OCI-LY1 (cell line): ENCODE measurements at regions not wholly inside any gene's neighbourhood (a gene's known extent, or its start where the extent isn't known, plus 50 kb on each side); places are given as distances from the start of the nearest gene placed in this dataset.

Source experiments
- EZH2 ChIP-seq: fragments of 200-600 bp; sonication (generic), shearing (Covaris generic); IDR thresholded peaks from 2 replicates; pipeline ENCODE4 v1.8.0; 2017; ENCODE audit warnings: borderline replicate concordance, mixed run types, mild to moderate bottlenecking, antibody characterized with exemption, low read length, moderate library complexity, mixed read lengths
- TF ChIP-seq, protein P1 (sequence below): fragments of 200-600 bp; sonication (generic), shearing (Covaris generic); IDR thresholded peaks from 2 replicates; pipeline ENCODE4 v1.5.1; 2017; ENCODE audit warnings: mild to moderate bottlenecking, antibody characterized with exemption, low read length, moderate library complexity, mixed read lengths

DNA sequence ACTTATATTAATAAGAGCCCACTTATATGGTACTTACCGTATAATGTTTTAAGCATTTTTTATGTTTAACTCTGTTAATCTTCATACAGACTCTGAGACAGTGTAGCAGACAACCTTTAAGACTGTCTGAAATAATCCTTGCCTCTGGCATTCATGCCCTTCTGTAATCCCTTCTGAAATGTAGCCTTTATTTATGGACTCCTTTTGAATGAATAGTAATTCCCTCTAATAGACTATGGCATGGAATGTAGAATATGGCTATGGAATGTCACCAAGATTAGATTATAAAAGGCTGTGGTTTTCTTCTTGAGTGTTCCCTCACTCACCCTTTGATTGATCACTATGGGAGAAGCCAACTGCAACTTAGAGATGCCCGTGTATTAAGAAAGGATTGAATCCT lies 439.4 kb downstream of the SH3GL2 start:
- TF ChIP-seq, protein P1, sequence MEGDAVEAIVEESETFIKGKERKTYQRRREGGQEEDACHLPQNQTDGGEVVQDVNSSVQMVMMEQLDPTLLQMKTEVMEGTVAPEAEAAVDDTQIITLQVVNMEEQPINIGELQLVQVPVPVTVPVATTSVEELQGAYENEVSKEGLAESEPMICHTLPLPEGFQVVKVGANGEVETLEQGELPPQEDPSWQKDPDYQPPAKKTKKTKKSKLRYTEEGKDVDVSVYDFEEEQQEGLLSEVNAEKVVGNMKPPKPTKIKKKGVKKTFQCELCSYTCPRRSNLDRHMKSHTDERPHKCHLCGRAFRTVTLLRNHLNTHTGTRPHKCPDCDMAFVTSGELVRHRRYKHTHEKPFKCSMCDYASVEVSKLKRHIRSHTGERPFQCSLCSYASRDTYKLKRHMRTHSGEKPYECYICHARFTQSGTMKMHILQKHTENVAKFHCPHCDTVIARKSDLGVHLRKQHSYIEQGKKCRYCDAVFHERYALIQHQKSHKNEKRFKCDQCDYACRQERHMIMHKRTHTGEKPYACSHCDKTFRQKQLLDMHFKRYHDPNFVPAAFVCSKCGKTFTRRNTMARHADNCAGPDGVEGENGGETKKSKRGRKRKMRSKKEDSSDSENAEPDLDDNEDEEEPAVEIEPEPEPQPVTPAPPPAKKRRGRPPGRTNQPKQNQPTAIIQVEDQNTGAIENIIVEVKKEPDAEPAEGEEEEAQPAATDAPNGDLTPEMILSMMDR: no peak
- TF ChIP-seq EZH2: no peak
